HG03575 (cell line): ENCODE measurements at regions not wholly inside any gene's neighbourhood (a gene's known extent, or its start where the extent isn't known, plus 50 kb on each side); places are given as distances from the start of the nearest gene placed in this dataset.

Source experiments
- ATAC-seq: cut with Tn5 transposase; IDR thresholded peaks from one replicate; pipeline ENCODE4 v1.9.1; 2021; ENCODE audit not compliant: unreplicated experiment, insufficient number of reproducible peaks, low FRiP score; ENCODE audit errors: extremely low read depth

GRCh38 chr4:106495476-106495875, 126.9 kb upstream of the GIMD1 start:
- no peak for ATAC-seq

- ATAC-seq, result no peak
These were observed 125.5 kb upstream of the GIMD1 start for GRCh38 chr4:106494066-106494465.

DNA sequence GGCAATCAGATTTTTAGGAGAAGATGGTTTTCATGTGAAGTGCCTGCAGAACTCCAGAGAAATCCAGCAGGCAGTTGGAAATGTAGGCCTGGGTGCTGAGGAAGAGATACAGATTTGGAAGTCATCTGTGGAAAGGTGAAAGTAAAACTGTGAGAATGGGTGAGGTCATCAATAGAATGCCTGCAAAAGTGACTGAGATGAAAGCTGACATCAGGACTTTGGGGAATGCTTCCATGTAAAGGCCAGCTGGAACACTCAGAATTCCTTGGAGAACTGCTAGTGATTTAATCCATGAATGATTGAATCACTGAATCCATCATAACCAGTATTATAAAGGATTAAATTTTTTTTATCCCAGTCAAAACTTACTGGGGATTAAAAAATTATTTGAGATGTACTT, 124.5 kb upstream of the GIMD1 start:
- no peak for ATAC-seq

- ATAC-seq, result no peak
These were observed 118.0 kb upstream of the GIMD1 start for GRCh38 chr4:106486533-106486932.

- ATAC-seq, result no peak
These were observed 113.2 kb upstream of the GIMD1 start for GRCh38 chr4:106481801-106482200.

DNA sequence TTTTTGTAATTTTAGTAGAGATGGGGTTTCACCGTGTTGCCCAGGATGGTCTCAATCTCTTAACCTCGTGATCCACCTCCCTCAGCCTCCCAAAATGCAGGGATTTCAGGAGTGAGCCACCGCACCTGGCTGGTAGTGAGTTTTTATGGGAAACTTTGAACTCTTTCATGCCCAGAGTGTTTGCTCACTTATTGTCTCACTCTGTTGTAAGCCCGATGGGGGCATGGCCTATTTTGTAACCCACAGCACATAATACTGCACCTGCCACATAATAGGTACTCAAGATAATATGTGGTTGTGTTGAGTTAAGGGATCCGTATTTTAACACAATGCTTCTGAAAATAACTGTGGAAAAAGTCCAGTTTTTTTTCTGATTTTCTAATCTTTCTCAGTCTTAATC, 109.6 kb upstream of the GIMD1 start:
- no peak for ATAC-seq

- ATAC-seq, result no peak
These were observed 108.2 kb upstream of the GIMD1 start for GRCh38 chr4:106476741-106477140.

GRCh38 chr4:106473515-106473914, 104.9 kb upstream of the GIMD1 start:
- ATAC-seq, result no peak

- no peak for ATAC-seq
These were observed 102.6 kb upstream of the GIMD1 start for GRCh38 chr4:106471151-106471550.

DNA sequence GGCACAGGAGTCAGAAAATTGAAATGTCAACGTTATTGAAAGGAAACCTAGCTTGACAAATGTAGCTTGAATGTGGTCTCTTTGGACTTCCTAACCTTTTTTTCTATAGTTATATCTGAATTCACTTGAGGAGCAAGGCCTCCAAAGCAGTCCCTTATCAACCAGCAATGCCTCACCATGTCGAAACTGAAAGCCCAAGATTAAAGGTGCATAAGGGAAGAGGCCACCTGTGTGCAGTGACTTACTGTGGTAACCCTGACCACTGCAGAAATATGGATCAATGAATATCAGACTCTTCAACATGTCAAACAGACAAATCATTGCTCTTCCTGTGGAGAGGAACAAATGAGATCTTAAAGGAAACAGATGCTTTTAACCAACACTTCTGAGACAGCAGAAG, 95.0 kb upstream of the GIMD1 start:
- no peak for ATAC-seq

- ATAC-seq, result no peak
These were observed 86.0 kb upstream of the GIMD1 start for GRCh38 chr4:106454581-106454980.

GRCh38 chr4:106454021-106454420, 85.4 kb upstream of the GIMD1 start:
- ATAC-seq, result no peak

GRCh38 chr4:106451091-106451490, 82.5 kb upstream of the GIMD1 start:
- ATAC-seq, result no peak

GRCh38 chr4:106450249-106450648, 81.7 kb upstream of the GIMD1 start:
- no peak for ATAC-seq

DNA sequence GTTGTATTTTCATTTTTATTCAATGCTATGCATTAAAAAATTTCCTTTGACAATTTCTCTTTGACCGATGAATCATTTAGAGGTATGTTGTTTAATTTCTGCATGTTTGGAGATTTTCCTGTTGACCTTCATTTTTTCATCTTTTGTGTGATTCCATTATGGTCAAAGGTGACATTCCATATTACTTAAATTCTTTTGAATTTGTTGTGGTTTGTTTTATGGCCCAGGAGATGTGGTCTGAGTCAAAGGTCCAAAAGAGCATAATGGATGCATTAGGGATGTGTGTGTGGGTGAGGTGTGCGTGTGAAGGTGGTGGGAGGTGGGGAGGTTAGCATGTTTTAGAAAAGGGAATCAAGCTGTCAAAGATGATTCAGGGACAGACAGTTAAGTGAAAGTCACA, 76.0 kb upstream of the GIMD1 start:
- ATAC-seq, result no peak

- no peak for ATAC-seq
These were observed 62.2 kb upstream of the GIMD1 start for GRCh38 chr4:106430797-106431196.

- ATAC-seq, result no peak
These were observed 61.3 kb upstream of the GIMD1 start for GRCh38 chr4:106429885-106430284.

DNA sequence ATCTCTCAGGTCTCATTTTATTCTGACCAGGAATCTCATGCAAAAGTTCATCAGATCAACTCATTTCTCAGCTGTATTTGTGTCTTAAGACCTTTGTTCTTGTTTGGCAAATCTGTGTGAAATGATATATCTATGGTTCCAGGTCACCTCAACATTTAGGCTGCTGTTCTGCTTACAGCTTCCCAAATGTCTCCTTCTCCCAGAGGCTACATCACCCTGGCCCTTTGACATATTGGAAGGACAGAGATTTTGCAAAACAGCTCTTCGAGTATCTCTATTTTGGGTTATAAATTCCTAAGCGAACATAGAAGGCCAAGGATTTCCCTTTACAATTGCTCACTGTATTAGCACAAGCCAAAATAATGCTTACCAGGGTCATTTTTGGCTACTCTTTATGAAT, 57.5 kb upstream of the GIMD1 start:
- no peak for ATAC-seq

- ATAC-seq, result no peak
These were observed 57.0 kb upstream of the GIMD1 start for GRCh38 chr4:106425576-106425975.

GRCh38 chr4:106424426-106424825, 55.8 kb upstream of the GIMD1 start:
- ATAC-seq, result no peak

GRCh38 chr4:106423791-106424190, 55.2 kb upstream of the GIMD1 start:
- ATAC-seq, result no peak

DNA sequence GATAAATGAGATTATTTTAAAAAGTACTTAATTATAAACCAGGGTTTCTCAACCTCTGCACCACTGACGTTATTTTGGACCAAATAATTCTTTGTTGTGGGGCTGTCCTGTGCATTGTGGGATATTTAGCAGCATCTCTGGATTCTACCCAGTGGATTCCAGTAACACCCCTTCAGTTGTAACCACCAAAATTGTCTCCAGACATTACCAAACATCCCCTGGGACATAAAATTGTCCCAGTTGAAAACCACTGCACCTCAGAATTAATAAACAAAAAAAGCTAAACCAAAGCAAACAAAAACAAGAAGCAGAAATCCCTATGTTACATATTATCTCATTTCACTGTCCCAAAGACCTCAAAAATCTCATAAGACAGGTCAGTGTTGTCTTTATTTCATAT, 54.2 kb upstream of the GIMD1 start:
- no peak for ATAC-seq
